ENCODE measurements at regions not wholly inside any gene's neighbourhood (a gene's known extent, or its start where the extent isn't known, plus 50 kb on each side); places are given as distances from the start of the nearest gene placed in this dataset.

- no peak for DNase-seq
These were observed 51.9 kb upstream of the USP47 start for GRCh38 chr11:11789735-11790369.

GRCh38 chr11:11788063-11788710, 53.6 kb upstream of the USP47 start:
- DNase-seq: no peak

- DNase-seq: peak; percentile 59
These were observed 54.3 kb upstream of the USP47 start for GRCh38 chr11:11787305-11788062.

- peak; percentile 20 for DNase-seq
These were observed 55.0 kb upstream of the USP47 start for GRCh38 chr11:11786771-11787170.

GRCh38 chr11:11786234-11786633, 55.5 kb upstream of the USP47 start:
- no peak for DNase-seq

GRCh38 chr11:11782532-11783110, 59.2 kb upstream of the USP47 start:
- DNase-seq: peak; percentile 74

- no peak for DNase-seq
These were observed 60.9 kb upstream of the USP47 start for GRCh38 chr11:11780858-11781257.

GRCh38 chr11:11779975-11780374, 61.8 kb upstream of the USP47 start:
- no peak for DNase-seq

GRCh38 chr11:11777897-11778296, 63.9 kb upstream of the USP47 start:
- no peak for DNase-seq

GRCh38 chr11:11776714-11777113, 65.1 kb upstream of the USP47 start:
- DNase-seq: no peak

- DNase-seq: no peak
These were observed 66.8 kb upstream of the USP47 start for GRCh38 chr11:11774928-11775327.

GRCh38 chr11:11772865-11773515, 68.8 kb upstream of the USP47 start:
- no peak for DNase-seq

- DNase-seq: no peak
These were observed 70.8 kb upstream of the USP47 start for GRCh38 chr11:11770921-11771486.

- no peak for DNase-seq
These were observed 71.5 kb upstream of the USP47 start for GRCh38 chr11:11770296-11770695.

- DNase-seq: no peak
These were observed 72.0 kb upstream of the USP47 start for GRCh38 chr11:11769782-11770181.

- no peak for DNase-seq
These were observed 72.4 kb upstream of the USP47 start for GRCh38 chr11:11769362-11769761.

GRCh38 chr11:11764423-11764803, 77.4 kb upstream of the USP47 start:
- no peak for DNase-seq

GRCh38 chr11:11763796-11764422, 77.9 kb upstream of the USP47 start:
- DNase-seq: no peak

- DNase-seq: no peak
These were observed 80.9 kb upstream of the USP47 start for GRCh38 chr11:11760838-11761237.

- DNase-seq: no peak
These were observed 83.1 kb upstream of the USP47 start for GRCh38 chr11:11758603-11759196.

- no peak for DNase-seq
These were observed 83.9 kb upstream of the USP47 start for GRCh38 chr11:11757909-11758308.

- DNase-seq: no peak
These were observed 85.1 kb upstream of the USP47 start for GRCh38 chr11:11756718-11757117.

Measured in NCI-H2171 treated with DMSO at 0.1 percent for 48 hours (cell line).